ENCODE measurements at regions not wholly inside any gene's neighbourhood (a gene's known extent, or its start where the extent isn't known, plus 50 kb on each side); places are given as distances from the start of the nearest gene placed in this dataset.

DNA sequence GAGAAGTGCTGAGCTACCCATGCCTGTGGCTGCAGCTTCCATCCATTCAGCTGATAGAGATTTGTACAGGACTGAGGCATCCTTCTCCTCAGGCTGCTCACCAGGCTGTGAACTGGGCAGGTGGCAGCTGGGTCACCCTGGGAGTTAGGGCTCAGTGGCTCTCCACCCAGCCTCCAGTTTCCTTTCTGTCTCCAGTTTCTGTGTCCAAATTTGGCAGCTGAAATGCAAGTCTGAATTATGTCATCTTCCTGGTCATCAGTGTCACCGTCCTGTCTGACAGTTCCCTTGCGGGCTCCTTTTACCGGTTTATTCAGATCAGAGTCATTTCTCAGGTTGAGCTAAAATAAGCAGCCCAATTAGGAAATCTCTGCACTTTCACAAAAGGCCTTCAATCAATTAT lies 93.3 kb downstream of the EDN1 start:
- DNase-seq: no peak

DNA sequence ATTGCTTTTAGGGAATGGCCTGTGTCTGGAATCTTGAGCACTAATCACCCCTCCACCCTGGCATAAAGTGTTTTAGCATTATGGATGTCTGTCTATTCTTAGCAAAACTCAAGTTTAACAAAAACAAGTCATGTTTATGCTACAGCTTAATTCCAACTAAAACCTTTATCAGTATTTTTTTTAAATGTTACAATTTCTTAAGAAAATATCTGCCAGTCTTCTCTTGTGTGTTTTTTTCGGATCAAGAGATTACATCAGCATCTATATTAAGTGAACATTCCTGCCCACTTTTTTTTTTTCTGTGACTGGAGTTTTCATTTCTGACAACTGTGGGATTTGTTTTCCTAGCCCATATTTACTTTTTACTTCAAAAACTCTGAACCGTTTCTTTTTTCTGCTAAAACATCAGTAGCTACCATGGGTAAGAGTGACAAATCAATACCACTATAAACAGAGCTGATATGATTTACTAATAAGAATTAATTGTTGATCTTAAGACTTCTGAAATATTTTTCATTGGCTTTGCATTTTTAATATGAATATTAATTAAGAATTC lies 94.3 kb downstream of the EDN1 start:
- no peak for DNase-seq

DNA sequence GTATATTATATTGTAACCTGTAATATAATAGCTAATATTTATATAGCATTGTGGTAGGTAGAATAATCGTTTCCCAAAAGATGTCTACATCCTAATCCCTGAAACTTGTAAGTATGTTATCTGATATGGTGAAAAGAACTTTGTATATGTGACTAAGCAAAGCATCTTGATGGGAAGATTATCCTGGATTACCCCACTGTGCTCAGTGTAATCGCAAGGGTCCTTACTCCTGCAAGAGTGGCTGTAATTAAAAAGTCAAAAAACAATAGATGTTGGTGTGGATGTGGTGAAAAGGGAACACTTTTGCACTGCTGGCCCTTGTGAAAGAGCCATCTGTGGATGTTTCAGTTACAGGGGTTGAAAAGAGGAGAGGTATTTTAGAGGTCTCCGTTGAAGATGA lies 95.2 kb downstream of the EDN1 start:
- DNase-seq: no peak

DNA sequence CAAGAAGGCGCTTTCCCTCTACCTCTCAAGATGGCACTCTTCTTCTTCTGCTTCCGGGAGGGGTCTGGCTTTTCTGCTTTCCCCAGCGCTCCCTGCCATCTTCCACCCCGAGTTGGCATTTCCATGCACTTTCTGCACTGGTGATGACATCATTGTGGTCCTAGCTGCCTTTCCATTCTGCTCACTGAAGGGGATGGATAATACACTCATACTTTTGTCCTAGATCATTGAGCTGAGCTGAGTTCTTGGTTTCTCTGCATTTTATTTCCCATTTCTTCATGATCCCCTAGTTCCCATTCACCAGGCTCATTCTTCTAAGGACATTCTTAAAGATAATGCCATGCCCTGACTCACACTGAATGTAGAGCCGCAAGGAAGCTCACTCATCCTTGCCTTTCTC lies 96.7 kb downstream of the EDN1 start:
- no peak for DNase-seq

DNA sequence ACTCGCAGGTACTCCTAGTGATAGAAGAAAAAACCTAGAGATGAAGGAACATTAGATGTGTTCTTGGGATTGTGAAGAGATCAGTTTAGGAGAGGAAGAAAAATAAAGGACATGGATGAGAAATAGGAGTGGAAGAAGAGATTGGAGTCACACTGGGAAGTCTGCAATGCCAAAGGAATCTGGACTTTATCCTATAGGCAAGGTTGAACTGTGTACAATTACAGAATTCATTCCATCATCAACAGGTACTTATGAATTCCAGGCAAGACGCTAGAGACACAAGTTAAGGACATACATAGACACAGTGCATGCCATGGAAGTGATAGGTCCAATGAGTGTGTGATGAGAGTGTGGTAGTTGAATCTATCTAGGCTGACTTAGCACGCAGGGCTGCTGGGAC lies 101.3 kb downstream of the EDN1 start:
- no peak for DNase-seq

DNA sequence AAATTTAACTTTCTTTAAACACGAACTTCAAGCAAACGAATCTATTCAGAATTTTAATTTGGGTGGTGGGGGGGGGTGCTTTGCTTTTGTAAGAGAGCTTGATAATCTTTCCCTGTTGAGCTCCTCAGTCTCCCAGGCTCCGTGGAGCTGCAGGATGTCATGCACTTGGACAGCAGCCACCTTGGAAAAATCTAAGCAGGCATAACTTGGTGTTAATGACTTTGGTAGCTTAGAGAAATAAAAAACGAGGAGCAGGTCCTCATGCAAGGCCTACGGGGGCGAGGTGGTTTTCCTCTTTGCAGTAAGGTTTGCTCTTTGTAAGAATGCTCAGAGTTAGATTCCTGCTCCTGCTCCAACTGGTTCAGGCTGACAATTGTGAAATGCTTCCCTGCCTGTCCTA lies 102.3 kb downstream of the EDN1 start:
- DNase-seq: no peak

DNA sequence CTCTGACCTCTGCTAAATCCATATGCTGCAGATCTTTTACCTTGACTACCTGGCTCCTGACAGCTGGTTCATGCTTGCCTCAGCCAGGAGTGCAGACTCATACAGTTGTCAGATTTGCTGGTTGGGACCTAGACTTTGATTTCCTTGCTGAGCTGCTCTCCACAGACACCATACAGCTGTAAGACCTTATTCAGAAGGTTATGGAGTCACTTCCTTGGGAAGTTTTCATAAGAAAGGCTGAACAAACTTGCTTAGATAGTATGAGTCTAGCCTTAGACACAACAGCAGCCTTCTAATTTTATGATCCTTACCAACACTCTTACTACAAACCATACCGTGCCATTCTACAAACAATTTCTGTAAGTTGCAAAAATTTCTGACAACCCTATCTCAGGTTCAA lies 102.9 kb downstream of the EDN1 start:
- DNase-seq: no peak

DNA sequence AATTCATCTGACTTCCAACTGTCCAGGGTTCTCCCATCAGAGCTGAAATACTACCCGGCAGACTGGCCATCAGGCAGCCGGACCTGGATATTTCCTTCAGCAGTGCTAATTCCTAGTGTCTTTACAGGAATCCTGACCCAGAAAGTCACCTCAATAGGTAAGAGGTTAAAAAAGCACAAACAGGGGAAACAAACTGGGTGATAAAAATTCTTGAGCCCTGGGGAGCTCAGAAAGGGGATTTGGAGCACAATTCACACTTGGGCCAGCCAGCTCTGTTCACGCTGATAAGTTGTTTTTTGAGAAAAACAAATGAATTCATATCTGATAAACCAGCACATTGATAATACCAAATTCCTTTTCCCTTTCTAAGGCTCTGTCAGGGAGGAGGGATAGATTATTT lies 104.0 kb downstream of the EDN1 start:
- no peak for DNase-seq

DNA sequence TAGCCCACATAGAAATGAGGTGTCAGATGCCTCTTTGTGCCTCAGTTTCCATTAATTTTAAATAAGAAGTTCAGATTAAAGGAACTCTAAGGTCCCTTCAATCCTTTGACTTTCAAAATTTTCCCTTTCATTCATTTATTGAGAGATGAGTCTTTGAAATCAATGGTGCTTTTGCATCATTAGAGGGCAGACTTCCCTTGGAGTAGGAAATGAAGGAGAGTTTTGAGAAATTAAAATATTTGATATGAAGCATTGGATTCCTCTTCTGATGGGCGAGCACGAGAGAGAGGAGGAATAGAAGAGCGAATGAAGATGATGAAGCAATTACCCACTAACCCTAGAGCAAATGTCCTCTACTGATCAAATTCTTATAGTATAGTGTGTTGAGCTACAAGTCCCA lies 105.7 kb downstream of the EDN1 start:
- DNase-seq: no peak

DNA sequence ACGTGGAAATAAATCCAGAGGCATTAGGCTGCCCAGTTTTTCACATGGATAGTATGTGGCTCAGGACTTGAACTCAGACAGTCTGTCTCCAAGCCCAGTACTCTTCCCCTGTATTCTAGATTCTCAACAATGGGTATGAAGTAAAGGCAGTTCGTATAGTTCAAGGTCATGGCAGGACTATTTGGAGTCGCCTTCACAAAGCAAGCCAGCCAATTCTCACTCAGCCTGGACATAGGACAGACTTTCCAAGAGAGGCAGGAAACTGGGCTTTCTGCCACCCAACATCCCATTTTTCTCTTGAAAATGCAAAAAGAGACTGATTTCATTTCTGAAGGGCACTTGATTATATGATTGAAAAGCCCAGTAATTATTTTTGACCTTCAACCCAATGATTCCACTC lies 111.0 kb downstream of the EDN1 start:
- no peak for DNase-seq

DNA sequence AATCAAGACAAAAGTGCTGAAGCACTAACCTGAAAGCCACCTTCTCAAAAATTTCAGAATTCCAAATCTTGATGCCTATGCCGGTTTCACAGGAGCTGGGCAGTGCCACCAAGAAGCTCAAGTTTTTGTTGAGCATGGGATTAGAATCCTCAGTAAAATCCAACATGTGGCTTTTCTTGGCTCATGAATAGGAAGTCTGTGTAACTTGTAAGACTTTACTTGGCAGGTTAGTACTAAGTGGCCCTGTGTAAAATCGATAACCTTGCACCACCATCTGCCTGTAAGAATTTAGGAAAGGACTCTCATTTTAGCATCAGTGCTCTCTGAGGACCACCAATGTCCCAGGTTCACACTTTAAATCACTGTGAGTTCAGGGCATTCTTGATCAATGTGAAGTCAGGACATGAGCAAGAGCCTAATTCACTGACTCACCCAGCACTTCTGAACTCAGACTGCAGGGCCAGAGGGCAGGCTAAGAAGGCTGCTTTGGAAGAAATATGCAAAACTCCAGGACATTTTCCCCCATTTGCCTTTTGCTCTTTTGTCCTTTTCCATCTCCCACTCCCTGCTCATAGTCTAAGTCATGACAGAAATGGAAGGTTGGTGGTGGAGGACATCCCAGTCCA lies 113.2 kb downstream of the EDN1 start:
- DNase-seq: no peak

DNA sequence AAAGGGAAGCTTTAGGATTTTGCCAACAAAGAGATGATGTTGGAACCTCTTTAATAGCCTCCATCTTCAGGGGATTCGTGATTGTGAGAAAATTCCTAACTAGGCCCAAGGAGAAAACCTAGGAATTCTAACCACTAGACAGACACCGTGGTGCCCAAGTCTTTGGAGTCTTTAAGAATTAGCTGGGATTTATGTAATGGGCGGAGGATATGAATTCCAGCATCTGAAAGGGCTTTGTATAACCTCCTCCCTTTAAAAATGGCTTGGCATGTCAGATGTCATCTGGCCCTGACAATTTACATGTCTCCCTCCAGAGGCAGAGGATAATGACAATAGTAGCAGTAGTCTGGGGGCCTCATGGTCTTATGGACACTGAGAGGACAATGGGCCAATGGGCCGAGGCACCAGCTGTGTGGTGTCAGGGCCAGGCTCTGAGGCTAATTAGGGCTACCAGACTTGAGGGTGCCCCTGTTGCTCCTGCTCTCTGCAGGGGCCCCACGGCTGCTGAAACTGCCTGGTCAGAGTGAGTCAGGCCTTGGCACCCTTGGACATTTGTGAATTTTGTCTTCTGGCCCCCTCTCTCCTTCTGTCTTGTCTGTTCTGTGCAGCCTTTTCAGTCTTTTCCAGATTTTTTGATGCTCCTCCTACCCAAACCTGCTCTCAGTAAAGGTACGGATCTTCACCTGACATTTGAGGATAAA lies 113.9 kb downstream of the EDN1 start:
- DNase-seq: no peak

DNA sequence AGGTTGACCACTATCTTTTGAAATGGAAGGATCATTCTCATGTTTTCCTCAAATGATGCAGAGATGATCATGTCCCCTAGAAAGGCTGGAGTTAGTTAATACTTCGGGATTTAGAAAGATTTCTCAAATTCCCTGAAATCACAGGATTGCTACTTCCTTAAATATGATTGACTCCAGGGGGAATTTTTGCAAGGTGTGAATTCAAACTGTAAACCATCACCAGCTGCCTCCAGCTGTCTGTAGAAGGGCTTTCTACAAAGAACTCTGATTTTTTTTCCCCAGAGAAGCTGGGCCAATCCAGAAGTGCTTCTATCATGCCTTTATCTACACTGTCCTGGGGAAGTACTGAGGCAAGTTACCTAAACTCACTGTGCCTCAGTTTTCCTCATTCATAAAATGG lies 114.5 kb downstream of the EDN1 start:
- no peak for DNase-seq

DNA sequence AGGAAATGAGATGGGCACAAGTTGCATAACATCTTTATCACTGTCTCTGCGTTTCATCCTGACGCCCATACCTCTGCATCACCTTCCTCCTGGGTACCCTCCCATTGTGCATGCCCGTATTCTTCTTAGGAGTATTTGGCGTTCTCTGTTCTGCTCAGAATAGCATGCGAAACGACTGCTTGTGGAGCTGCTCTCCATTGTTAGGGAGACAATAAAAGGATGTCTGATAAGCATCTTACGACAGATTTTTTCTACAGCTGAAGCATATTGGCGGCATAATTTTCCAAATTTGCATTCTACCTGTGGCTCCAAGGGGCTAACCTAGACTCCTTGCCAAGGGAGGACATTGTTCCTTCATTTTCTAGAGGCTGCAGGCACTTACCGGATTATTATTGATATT lies 118.6 kb downstream of the EDN1 start:
- DNase-seq: no peak

DNA sequence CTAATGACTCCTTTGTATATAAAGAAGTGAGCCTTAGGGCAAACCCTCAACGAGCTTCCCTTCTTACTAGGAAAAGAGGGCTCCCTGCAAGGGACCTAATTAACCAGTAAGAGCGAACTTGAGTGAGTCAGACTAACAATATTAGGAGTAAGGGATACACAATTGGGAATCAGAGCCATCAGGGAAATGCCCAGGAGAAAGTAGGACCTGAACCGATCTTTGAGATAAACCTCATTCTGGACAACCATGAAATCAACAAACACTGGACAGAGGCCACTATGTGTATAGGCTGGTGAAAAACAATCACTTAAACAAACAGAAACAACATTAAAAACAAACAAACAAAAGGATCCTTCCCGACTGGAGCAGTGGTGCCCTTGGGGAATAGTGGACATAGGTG lies 120.8 kb downstream of the EDN1 start:
- DNase-seq: no peak

DNA sequence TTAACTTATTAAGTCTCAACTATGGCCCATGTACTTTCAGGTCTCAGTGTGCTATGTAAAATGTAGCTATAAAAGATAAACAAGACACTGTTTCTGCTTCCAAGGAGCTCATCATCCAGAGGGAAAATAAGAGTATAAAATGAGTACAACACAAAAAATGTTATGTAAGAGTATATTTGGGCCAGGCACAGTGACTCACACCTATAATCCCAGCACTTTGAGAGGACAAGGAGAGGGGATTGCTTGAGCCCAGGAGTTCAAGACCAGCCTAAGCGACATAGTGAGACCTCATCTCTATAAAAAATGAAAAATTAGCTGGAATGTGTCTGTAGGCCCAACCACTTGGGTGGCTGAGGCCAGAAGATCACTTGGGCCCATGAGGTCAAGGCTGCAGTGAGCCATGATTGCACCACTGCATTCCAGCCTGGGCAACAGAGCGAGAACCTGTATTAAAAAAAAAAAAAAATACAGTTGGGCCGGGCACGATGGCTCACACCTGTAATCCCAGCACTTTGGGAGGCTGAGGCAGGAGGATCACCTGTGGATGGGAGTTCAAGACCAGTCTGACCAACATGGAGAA lies 124.0 kb downstream of the EDN1 start:
- no peak for DNase-seq

DNA sequence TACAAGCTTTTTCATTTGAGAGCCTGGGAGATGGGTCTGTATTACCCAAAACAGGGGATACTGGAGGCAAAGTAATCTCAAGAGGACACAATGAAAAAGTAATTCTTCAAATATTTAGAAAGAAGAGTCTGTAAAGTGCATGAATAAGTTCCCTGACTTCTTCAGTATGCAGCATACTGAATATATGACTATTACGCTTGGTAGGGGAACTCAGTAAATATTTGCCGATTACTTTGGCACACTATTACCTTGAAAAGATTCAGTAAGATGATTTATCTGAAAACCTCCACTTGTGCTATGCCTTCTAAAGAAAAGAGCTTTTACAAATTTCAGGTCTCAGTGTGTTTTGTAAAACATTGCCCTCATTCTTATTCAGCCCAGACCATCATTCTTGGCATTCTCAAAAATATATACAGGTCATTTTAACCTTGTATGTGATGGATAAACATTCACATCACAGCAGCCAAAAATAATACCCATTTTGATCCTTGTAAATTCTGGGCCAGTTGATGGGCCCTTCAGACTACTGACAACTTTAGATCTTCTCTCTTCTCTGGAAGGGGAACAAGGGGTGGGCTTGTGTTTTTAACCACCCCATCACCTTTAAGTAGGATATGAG lies 125.9 kb downstream of the EDN1 start:
- no peak for DNase-seq

DNA sequence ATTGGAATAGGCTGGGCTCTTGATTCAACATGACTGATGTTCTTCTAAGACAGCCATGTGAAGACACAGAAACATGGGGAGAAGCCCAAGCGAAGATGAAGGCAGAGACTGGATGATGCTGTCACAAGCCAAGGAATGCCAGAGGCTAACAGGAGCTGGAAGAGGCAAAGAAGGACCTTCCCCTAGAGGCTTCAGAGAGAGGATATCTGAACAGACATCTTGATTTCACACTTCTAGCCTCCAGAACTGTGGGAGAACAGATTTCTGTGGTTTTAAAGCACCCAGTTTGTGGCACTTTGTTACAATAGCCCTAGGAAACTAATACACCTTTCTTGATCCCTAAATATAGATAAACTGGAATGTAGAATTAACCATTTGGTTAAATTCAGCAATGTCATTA lies 127.0 kb downstream of the EDN1 start:
- DNase-seq: no peak

DNA sequence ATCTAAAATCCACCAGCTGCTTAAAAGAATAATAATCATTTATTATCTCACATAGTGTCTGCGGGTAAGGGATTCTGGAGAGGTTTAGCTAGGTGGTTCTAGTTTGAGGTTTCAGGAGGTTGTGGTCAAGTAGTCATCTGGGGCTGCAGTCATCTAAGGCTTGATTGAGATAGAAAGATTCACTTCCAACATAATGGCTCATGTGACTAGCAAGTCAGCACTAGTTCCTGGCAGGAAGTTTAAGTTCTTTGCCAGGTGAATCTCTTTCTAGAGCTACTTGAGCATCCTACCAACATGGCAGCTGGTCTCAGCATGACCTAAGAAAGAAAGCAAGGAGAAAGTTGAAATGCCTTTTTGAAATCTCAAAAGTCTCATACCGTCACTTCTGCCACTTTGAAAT lies 128.8 kb downstream of the EDN1 start:
- DNase-seq: no peak

DNA sequence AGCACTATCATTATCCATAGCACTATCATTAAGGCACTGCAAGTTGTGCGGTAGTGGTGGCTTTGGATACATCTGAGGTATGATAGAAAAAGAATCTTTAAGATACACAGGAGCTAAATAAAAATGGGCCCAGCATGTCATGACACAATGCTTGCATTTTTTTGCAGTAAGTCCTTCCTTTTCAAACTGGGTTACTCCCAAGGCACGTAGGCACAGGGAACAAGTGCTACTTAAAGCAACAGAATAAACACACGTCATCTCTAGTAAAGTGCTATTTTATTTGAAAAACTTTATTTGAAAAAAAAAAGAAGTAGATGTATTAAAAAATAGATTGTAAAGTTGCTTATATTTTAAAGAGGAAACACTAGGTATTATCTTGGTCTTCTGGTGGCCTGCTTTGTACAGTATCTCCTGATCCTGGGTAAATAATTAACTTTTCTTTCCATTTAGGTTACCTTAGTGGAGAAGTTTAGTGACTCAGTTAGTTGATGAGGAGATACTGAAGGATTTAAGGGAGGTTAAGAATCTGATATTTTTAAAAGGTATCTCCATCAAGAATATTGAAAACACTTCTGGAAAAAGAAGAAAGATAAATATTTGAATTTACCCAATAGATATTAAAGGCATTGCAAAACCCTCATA lies 129.6 kb downstream of the EDN1 start:
- DNase-seq: no peak

DNA sequence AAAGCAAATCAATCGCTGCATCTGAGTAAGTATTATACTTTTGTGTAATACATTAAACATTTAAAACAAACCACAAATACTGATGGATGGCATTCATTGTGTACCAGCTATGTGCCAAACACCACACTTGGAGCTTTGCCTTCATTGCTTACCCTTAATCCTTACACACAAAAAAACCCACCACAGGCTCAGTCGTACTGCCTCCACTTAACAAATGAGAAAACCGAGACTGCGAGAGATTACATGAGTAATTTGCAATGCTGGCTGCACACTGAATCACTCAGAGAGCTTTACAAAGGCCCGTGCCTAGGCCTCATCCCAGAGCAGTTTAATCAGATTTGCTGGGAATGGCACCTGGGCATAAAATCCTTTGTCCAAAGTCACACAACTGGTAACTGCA lies 130.5 kb downstream of the EDN1 start:
- no peak for DNase-seq

DNA sequence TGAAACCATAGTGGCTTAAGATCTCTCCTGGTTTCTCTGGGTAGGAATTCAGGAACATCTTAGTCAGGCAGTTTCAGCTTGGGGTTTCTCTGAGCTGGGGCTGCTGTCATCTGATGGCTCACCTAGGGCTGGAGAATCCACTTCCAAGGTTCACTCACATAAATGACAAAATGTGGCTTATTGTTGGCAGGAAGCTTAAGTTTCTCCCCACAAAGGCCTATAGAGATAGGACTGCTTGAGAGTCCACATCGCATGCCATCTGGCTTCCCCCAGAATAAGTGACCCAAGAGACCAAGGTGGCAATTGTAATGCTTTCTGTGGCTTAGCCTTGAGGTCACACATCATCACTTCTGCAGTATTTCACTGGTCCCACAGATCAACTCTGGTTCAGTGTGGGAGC lies 131.4 kb downstream of the EDN1 start:
- no peak for DNase-seq

DNA sequence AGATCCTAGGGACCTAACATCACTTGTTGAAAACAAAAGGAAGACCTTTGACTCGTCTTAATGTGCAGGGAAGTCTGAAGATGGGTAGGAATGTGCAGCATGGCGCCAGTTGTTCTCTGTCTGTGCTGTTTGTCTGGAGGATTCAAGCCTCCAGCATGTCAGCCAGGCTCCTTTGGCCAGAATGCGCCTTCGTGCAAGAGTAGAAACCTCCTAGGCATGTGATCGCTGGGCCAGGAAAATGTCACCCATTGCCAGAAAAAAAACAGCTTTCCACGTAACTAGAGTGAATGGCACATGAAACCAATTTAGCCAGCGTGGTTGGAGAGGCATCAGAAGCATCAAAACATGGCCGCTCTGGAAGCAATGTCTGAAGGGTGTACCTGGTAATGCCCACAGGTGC lies 132.7 kb downstream of the EDN1 start:
- DNase-seq: no peak

DNA sequence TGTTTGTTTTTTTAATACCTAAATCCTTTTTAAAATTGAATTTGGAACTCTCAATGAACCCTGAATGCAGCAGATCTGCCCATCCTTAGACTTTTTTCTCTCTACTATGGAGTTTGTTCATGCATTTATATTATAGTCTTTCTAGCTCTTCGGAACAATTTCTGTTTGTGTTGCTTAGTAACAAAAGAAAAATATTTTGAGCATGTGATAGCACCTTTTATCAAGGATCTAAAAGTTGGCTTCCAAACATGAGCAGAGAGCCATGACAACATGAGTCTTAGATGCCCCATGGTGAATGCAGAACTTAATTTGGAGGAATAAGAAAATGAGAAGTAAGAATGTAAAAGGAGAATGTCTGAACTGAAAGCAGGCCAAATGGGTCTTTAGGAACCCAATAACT lies 133.7 kb downstream of the EDN1 start:
- no peak for DNase-seq
